ENCODE measurements at regions not wholly inside any gene's neighbourhood (a gene's known extent, or its start where the extent isn't known, plus 50 kb on each side); places are given as distances from the start of the nearest gene placed in this dataset.

GRCh38 chr3:106004137-106004681 is 135.4 kb upstream of the CBLB start:
- Histone ChIP-seq H3K36me3 (no peaks in the 10 kb centered on the region), H3K27me3 (no peaks in the 10 kb centered on the region), H3K9me3 (no peaks in the 10 kb centered on the region; the same call in 1 of the 2 replicates), H3K4me3 (peak overlapping the region; percentile 17)
- no peak for DNase-seq

- DNase-seq, result no peak
- Histone ChIP-seq H3K36me3 (no peaks in the 10 kb centered on the region), H3K4me3 (no peak overlapping the region), H3K9me3 (no peaks in the 10 kb centered on the region), H3K27me3 (no peaks in the 10 kb centered on the region)
Measured at GRCh38 chr3:106004826-106005225, 136.0 kb upstream of the CBLB start.

GRCh38 chr3:106006001-106006400 is 137.2 kb upstream of the CBLB start:
- no peak overlapping the region for H3K4me3 ChIP-seq
- H3K36me3 ChIP-seq, result no peaks in the 10 kb centered on the region
- H3K9me3 ChIP-seq, result no peaks in the 10 kb centered on the region; the same call in 1 of the 2 replicates
- H3K27me3 ChIP-seq, result no peaks in the 10 kb centered on the region
- DNase-seq, result peak; percentile 22

DNA sequence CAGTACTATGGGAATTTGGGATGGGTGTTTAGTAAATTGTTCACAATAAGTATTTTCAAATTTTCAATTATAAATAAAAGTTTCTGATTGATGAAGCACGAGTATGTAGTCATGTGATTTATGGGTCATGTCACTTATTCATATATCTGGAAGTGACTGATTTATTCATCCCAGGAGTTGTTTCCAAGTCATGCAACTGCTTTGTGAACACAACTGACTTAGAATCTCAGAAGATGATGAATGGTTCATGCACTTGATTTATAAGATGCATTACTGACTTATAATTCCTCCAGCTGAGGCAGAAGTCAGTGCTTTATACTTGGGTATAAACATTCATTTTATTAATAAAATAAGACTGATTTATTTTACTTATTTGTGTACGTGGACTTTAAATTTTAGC is 137.8 kb upstream of the CBLB start:
- Histone ChIP-seq H3K36me3 (no peaks in the 10 kb centered on the region), H3K27me3 (no peaks in the 10 kb centered on the region), H3K4me3 (no peak overlapping the region), H3K9me3 (no peaks in the 10 kb centered on the region; the same call in 1 of the 2 replicates)
- no peak for DNase-seq

DNA sequence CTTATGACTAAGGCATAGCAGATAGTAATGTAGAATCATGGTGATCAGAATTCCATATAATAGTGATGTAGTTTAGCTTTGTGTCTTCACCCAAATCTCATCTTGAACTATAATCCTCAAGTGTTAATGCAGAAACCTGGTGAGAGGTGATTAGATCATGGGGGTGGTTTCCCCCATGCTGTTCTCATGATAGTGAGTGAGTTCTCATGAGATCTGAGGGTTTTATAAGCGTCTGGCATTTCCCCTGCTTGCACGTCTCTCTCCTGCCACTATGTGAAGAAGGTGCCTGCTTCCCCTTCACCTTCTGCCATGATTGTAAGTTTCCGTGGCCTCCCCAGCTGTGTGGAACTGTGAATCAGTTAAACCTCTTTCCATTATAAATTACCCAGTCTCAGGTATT is 138.7 kb upstream of the CBLB start:
- DNase-seq, result no peak
- Histone ChIP-seq H3K36me3 (no peaks in the 10 kb centered on the region), H3K9me3 (no peaks in the 10 kb centered on the region; the same call in 1 of the 2 replicates), H3K4me3 (no peak overlapping the region), H3K27me3 (no peaks in the 10 kb centered on the region)

GRCh38 chr3:106008766-106009165 is 140.0 kb upstream of the CBLB start:
- Histone ChIP-seq H3K27me3 (no peaks in the 10 kb centered on the region), H3K36me3 (no peaks in the 10 kb centered on the region), H3K4me3 (no peak overlapping the region), H3K9me3 (no peaks in the 10 kb centered on the region; the same call in 1 of the 2 replicates)
- no peak for DNase-seq

DNA sequence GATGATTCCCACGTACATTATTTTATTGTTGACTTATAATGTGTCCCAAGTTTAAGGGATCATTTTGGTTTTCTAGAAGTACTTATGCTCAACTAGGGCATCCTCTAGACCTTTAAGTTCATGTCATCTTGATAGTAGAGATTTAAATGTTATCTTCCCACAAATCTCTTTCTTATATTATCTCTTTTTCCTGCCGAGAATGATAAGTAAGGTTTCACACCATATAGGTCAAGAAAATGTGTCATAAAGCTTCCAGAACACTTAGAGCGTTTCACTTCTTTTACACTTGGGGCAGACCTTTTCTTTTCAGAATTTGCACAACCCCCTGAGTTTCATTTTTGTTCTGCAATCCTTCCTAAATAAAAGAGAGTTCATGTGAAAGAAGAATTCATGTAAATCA is 142.0 kb upstream of the CBLB start:
- H3K36me3 ChIP-seq, result no peaks in the 10 kb centered on the region
- H3K4me3 ChIP-seq, result no peak overlapping the region
- H3K27me3 ChIP-seq, result no peaks in the 10 kb centered on the region
- no peaks in the 10 kb centered on the region; the same call in 1 of the 2 replicates for H3K9me3 ChIP-seq
- no peak for DNase-seq

DNA sequence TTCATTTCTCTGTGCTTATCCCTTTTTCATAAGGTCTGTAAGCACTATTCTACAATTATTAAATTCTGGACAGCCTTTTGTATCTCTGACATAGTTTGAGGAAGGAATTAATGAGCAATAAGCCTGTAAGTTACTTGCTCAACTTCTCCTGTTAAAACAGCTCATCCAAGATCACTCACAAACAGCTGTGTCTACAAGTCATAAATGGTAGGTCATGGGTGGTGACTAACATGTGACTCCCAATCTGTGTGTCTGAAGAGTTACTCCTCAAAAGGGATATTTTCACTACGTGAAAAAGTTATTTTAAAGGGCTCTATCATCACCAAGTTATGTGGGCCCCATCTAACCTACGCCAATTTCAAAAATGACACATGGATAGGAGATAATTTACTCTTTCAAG is 145.2 kb upstream of the CBLB start:
- peaks cover 4% of the 10 kb centered on the region for H3K9me3 ChIP-seq
- peak; percentile 38 for DNase-seq
- no peak overlapping the region for H3K4me3 ChIP-seq
- H3K27me3 ChIP-seq, result no peaks in the 10 kb centered on the region
- no peaks in the 10 kb centered on the region for H3K36me3 ChIP-seq

- no peak for DNase-seq
- no peaks in the 10 kb centered on the region for H3K36me3 ChIP-seq
- no peaks in the 10 kb centered on the region for H3K27me3 ChIP-seq
- peaks cover 4% of the 10 kb centered on the region for H3K9me3 ChIP-seq
- H3K4me3 ChIP-seq, result no peak overlapping the region
Measured at GRCh38 chr3:106014518-106014917, 145.7 kb upstream of the CBLB start.

GRCh38 chr3:106014971-106015370 is 146.2 kb upstream of the CBLB start:
- H3K27me3 ChIP-seq, result no peaks in the 10 kb centered on the region
- DNase-seq, result no peak
- peaks cover 4% of the 10 kb centered on the region for H3K9me3 ChIP-seq
- no peak overlapping the region for H3K4me3 ChIP-seq
- no peaks in the 10 kb centered on the region for H3K36me3 ChIP-seq

GRCh38 chr3:106018102-106018501 is 149.3 kb upstream of the CBLB start:
- no peak for DNase-seq
- no peaks in the 10 kb centered on the region for H3K36me3 ChIP-seq
- no peaks in the 10 kb centered on the region for H3K27me3 ChIP-seq
- H3K9me3 ChIP-seq, result peaks cover 4% of the 10 kb centered on the region
- H3K4me3 ChIP-seq, result no peak overlapping the region

GRCh38 chr3:106018929-106019550 is 150.2 kb upstream of the CBLB start:
- Histone ChIP-seq H3K27me3 (no peaks in the 10 kb centered on the region), H3K4me3 (no peak overlapping the region), H3K9me3 (peaks cover 4% of the 10 kb centered on the region), H3K36me3 (no peaks in the 10 kb centered on the region)
- DNase-seq, result no peak

- no peaks in the 10 kb centered on the region for H3K27me3 ChIP-seq
- DNase-seq, result no peak
- H3K4me3 ChIP-seq, result no peak overlapping the region
- no peaks in the 10 kb centered on the region; the same call in none of the 2 replicates for H3K9me3 ChIP-seq
- no peaks in the 10 kb centered on the region for H3K36me3 ChIP-seq
Measured at GRCh38 chr3:106022913-106023312, 154.1 kb upstream of the CBLB start.

- H3K27me3 ChIP-seq, result no peaks in the 10 kb centered on the region
- H3K9me3 ChIP-seq, result no peaks in the 10 kb centered on the region; the same call in 1 of the 2 replicates
- peak; percentile 8 for DNase-seq
- H3K4me3 ChIP-seq, result no peak overlapping the region
- H3K36me3 ChIP-seq, result no peaks in the 10 kb centered on the region
Measured at GRCh38 chr3:106025151-106025722, 156.4 kb upstream of the CBLB start.

DNA sequence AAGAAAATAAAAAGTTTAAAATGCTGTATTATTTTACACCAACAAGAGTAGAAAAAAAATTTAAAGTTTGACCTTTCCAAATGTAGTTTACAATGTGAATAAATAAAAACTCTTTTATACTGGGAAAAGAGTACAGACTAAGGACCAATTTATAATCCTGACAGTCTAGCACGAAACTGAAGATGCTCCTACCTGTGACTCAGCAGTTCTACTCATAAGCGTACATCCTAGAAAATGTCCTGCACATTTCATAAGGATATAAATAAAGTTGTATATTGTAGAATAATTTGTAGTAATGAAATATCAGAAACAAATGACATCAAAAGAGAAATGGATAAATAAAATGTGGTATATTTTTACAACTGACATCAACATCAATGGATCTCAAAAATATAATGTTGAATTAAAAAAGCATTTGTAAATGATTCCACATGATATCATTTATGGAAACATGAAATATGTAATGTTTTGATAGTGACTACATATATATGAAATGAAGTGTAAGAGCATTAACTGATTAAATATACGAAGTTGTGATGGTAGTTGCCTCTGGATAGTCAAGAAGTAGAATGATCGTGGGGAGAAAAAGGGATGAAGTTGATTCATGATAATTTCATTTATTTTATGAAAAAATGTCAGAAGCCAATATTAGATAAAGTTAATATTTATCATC is 161.3 kb upstream of the CBLB start:
- no peaks in the 10 kb centered on the region for H3K36me3 ChIP-seq
- H3K27me3 ChIP-seq, result no peaks in the 10 kb centered on the region
- H3K4me3 ChIP-seq, result no peak overlapping the region
- DNase-seq, result no peak
- H3K9me3 ChIP-seq, result no peaks in the 10 kb centered on the region; the same call in 1 of the 2 replicates

GRCh38 chr3:106030627-106030963 is 161.8 kb upstream of the CBLB start:
- no peaks in the 10 kb centered on the region; the same call in 1 of the 2 replicates for H3K9me3 ChIP-seq
- H3K36me3 ChIP-seq, result no peaks in the 10 kb centered on the region
- no peak overlapping the region for H3K4me3 ChIP-seq
- H3K27me3 ChIP-seq, result no peaks in the 10 kb centered on the region
- no peak for DNase-seq

- no peak for DNase-seq
- Histone ChIP-seq H3K4me3 (no peak overlapping the region), H3K9me3 (no peaks in the 10 kb centered on the region), H3K27me3 (no peaks in the 10 kb centered on the region), H3K36me3 (no peaks in the 10 kb centered on the region)
Measured at GRCh38 chr3:106032479-106032878, 163.7 kb upstream of the CBLB start.

GRCh38 chr3:106033654-106034053 is 164.8 kb upstream of the CBLB start:
- no peak for DNase-seq
- H3K36me3 ChIP-seq, result no peaks in the 10 kb centered on the region
- H3K27me3 ChIP-seq, result no peaks in the 10 kb centered on the region
- no peaks in the 10 kb centered on the region for H3K9me3 ChIP-seq
- no peak overlapping the region for H3K4me3 ChIP-seq

All from MG63 (cell line).